ENCODE measurements at regions not wholly inside any gene's neighbourhood (a gene's known extent, or its start where the extent isn't known, plus 50 kb on each side); places are given as distances from the start of the nearest gene placed in this dataset.
"Not testable (repeated sequence)": the region's sequence is repeated elsewhere in the genome, so short reads cannot be mapped to it uniquely, and the experiment has no call there.

DNA sequence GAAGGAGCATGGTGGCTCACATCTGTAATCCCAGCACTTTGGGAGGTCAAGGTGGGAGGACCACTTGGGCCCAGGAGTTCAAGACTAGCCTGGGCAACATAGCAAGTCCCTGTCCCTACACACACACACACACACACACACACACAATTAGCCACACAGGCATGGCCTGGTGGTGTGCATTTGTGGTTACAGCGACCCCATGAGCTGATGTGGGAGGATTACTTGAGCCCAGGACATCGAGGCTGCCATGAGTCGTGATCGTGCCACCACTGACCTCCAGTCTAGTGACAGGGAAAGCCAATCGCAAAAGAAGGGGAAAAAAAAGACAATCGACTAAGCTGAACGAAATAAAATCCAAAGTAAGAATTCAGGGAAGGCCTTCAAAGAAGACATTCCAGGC lies 67.9 kb downstream of the TBX3 start:
- H3K27ac Mint-ChIP-seq = no peak overlapping the region
- CTCF ChIA-PET = no interaction called here

GRCh38 chr12:114614040-114614439 lies 69.9 kb downstream of the TBX3 start:
- H3K4me1 Mint-ChIP-seq = no peaks in the 10 kb centered on the region
- DNase-seq = no peak
- H3K9me3 Mint-ChIP-seq = peaks cover 24% of the 10 kb centered on the region
- H3K27me3 Mint-ChIP-seq = peaks cover 4% of the 10 kb centered on the region
- no peak overlapping the region for H3K27ac Mint-ChIP-seq
- H3K36me3 Mint-ChIP-seq = no peaks in the 10 kb centered on the region
- no peak overlapping the region for H3K4me3 Mint-ChIP-seq
- CTCF ChIA-PET = no interaction called here

More for the DNA sequence above, 67.9 kb downstream of the TBX3 start:
- no peaks in the 10 kb centered on the region for H3K36me3 Mint-ChIP-seq
- H3K4me1 Mint-ChIP-seq = no peaks in the 10 kb centered on the region
- no peak for DNase-seq
- peaks cover 24% of the 10 kb centered on the region for H3K9me3 Mint-ChIP-seq
- H3K27me3 Mint-ChIP-seq = peaks cover 4% of the 10 kb centered on the region
- no peak overlapping the region for H3K4me3 Mint-ChIP-seq

GRCh38 chr12:114612062-114612461 lies 71.9 kb downstream of the TBX3 start:
- H3K27me3 Mint-ChIP-seq = peaks cover 4% of the 10 kb centered on the region
- H3K9me3 Mint-ChIP-seq = peaks cover 17% of the 10 kb centered on the region
- H3K27ac Mint-ChIP-seq = no peak overlapping the region

DNA sequence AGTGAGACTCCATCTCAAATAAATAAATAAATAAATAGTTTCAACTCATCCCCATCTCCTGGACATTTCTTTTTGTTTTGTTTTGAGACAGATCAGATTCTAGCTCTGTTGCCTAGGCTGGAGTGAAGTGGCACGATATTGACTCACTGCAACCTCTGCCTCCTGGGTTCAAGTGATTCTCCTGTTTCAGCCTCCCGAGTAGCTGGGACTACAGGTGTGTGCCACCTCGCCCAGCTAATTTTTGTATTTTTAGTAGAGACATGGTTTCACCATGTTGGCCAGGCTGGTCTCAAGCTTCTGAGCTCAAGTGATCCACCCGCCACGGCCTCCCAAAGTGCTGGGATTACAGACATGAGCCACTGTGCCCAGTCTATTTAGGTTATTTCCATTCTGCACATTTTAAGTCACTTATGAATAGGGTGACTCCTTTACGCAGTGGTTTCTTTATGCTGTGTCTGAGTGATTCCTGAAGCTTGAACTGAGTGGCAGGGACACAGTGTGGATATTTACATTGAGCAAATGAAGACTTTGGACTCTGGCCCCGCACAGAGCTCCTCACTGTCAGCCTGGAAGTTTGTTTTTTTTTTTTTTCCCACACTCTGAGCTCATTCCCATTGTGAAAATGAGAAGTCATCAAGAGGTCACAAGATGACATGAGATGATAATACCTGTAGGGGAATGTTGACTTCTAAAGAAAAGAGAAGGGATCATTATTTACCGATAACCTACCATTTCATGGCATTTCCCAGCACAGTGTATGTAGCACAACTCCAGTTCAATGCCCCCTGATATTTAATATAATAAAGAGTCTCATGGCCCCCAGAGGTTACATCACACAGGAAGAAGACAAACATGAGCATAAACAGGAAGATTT lies 72.6 kb downstream of the TBX3 start:
- Mint-ChIP-seq H3K4me1 (no peaks in the 10 kb centered on the region), H3K27ac (no peak overlapping the region), H3K27me3 (peaks cover 4% of the 10 kb centered on the region), H3K36me3 (no peaks in the 10 kb centered on the region), H3K4me3 (no peak overlapping the region), H3K9me3 (peaks cover 15% of the 10 kb centered on the region)
- no peak for DNase-seq
- CTCF ChIA-PET = interaction anchor here (1.9 kb wide), 1 partner anchor 13 kb away, joined by 8 read pairs; no protein-coding TSS in a partner anchor

More at GRCh38 chr12:114612062-114612461, 71.9 kb downstream of the TBX3 start:
- DNase-seq = no peak
- CTCF ChIA-PET = interaction anchor here (1.9 kb wide), 1 partner anchor 13 kb away, joined by 8 read pairs; no protein-coding TSS in a partner anchor
- Mint-ChIP-seq H3K4me1 (no peaks in the 10 kb centered on the region), H3K4me3 (no peak overlapping the region), H3K36me3 (no peaks in the 10 kb centered on the region)

- H3K9me3 Mint-ChIP-seq = peaks cover 4% of the 10 kb centered on the region
- H3K27me3 Mint-ChIP-seq = peaks cover 4% of the 10 kb centered on the region
- DNase-seq = no peak
- H3K4me1 Mint-ChIP-seq = no peaks in the 10 kb centered on the region
- no peaks in the 10 kb centered on the region for H3K36me3 Mint-ChIP-seq
- H3K27ac Mint-ChIP-seq = no peak overlapping the region
- CTCF ChIA-PET = no interaction called here
- H3K4me3 Mint-ChIP-seq = no peak overlapping the region
These were observed 75.5 kb downstream of the TBX3 start for GRCh38 chr12:114608509-114608908.

GRCh38 chr12:114605918-114606317 lies 78.1 kb downstream of the TBX3 start:
- Mint-ChIP-seq H3K9me3 (no peaks in the 10 kb centered on the region), H3K27me3 (no peaks in the 10 kb centered on the region), H3K36me3 (no peaks in the 10 kb centered on the region), H3K27ac (no peak overlapping the region), H3K4me1 (no peaks in the 10 kb centered on the region), H3K4me3 (no peak overlapping the region)
- CTCF ChIA-PET = no interaction called here
- DNase-seq = no peak

GRCh38 chr12:114604606-114605005 lies 79.4 kb downstream of the TBX3 start:
- Mint-ChIP-seq H3K4me1 (no peaks in the 10 kb centered on the region), H3K36me3 (no peaks in the 10 kb centered on the region), H3K27ac (no peak overlapping the region), H3K9me3 (no peaks in the 10 kb centered on the region), H3K4me3 (no peak overlapping the region), H3K27me3 (no peaks in the 10 kb centered on the region)
- CTCF ChIA-PET = no interaction called here
- no peak for DNase-seq

- not testable (repeated sequence) for H3K27ac Mint-ChIP-seq
These were observed 83.4 kb downstream of the TBX3 start for GRCh38 chr12:114600584-114600983.

GRCh38 chr12:114598111-114598510 lies 85.9 kb downstream of the TBX3 start:
- Mint-ChIP-seq H3K4me3 (no peak overlapping the region), H3K27ac (no peak overlapping the region), H3K9me3 (peaks cover 9% of the 10 kb centered on the region), H3K27me3 (no peaks in the 10 kb centered on the region), H3K4me1 (no peaks in the 10 kb centered on the region), H3K36me3 (no peaks in the 10 kb centered on the region)
- CTCF ChIA-PET = no interaction called here
- DNase-seq = no peak

More at GRCh38 chr12:114600584-114600983, 83.4 kb downstream of the TBX3 start:
- H3K27me3 Mint-ChIP-seq, H3K9me3 Mint-ChIP-seq, CTCF ChIA-PET, DNase-seq, H3K36me3 Mint-ChIP-seq, H3K4me3 Mint-ChIP-seq, H3K4me1 Mint-ChIP-seq: not testable (repeated sequence)

DNA sequence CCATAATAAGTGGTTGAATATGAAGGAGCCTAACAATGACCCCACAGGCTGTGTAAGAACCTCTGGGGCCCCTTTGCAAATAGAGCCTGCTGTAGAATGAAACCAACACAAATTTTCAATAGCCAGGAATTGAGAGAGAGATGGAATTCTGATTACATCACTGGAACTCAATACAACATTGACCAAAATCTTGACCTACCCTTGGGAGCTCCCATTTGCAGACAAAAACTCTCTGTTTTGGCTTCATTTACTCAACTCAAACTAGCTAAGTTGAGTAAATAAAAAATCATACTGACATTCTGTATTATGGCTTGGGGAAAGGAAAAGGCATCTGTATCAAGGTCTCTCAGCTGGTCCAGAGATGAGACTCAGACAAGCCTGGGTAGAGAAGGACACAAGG lies 91.0 kb downstream of the TBX3 start:
- no peak for DNase-seq
- Mint-ChIP-seq H3K27me3 (no peaks in the 10 kb centered on the region), H3K4me1 (no peaks in the 10 kb centered on the region), H3K36me3 (no peaks in the 10 kb centered on the region), H3K4me3 (no peak overlapping the region), H3K9me3 (peaks cover 2% of the 10 kb centered on the region), H3K27ac (no peak overlapping the region)
- CTCF ChIA-PET = no interaction called here

DNA sequence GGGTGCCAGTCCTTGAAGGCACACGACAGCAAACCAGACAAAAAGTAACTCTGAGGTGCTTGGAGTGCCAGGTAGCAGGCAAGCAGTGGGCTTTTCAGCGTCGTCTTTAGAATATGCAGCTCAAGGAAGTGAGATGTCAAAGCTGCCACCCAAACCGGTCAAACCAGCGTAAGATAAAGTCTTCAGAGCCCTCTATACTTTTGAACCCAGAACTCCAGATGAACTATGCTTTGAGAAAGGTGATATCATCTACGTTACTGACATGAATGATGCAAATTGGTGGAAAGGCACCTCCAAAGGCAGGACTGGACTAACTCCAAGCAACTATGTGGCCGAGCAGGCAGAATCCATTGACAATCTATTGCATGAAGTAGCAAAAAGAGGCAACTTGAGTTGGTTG lies 95.9 kb downstream of the TBX3 start:
- CTCF ChIA-PET = no interaction called here
- Mint-ChIP-seq H3K4me1 (no peaks in the 10 kb centered on the region), H3K36me3 (no peaks in the 10 kb centered on the region), H3K4me3 (no peak overlapping the region), H3K9me3 (no peaks in the 10 kb centered on the region), H3K27me3 (no peaks in the 10 kb centered on the region), H3K27ac (no peak overlapping the region)
- no peak for DNase-seq

DNA sequence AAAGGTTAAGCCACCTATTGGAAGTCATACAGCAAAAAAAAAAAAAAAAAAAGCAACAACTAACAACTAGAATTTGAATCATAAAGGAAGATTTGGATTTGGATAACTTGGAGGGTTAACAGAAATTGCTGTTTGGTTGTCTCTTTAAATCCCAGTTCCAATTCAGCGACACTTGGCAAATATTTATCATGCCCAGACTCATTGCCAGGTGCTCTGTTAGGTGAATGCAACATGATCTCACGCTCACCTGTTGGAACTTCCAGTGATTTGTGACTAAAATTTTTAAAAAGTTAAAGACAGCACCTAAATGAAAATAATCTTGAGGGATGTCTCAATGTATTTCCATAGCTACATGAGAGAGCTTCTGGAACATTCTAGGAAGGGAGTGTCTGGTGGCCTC lies 103.7 kb downstream of the TBX3 start:
- no peak overlapping the region for H3K4me3 Mint-ChIP-seq
- no peak for DNase-seq
- H3K36me3 Mint-ChIP-seq = no peaks in the 10 kb centered on the region
- no peaks in the 10 kb centered on the region for H3K27me3 Mint-ChIP-seq
- no peaks in the 10 kb centered on the region for H3K9me3 Mint-ChIP-seq
- CTCF ChIA-PET = no interaction called here
- H3K4me1 Mint-ChIP-seq = no peaks in the 10 kb centered on the region
- no peak overlapping the region for H3K27ac Mint-ChIP-seq

- Mint-ChIP-seq H3K9me3 (no peaks in the 10 kb centered on the region), H3K27ac (no peak overlapping the region), H3K27me3 (no peaks in the 10 kb centered on the region), H3K4me3 (no peak overlapping the region), H3K4me1 (no peaks in the 10 kb centered on the region), H3K36me3 (no peaks in the 10 kb centered on the region)
- DNase-seq = no peak
- CTCF ChIA-PET = no interaction called here
These were observed 104.6 kb downstream of the TBX3 start for GRCh38 chr12:114579389-114579788.

- Mint-ChIP-seq H3K9me3 (no peaks in the 10 kb centered on the region), H3K4me1 (no peaks in the 10 kb centered on the region), H3K27ac (no peak overlapping the region), H3K4me3 (no peak overlapping the region), H3K27me3 (no peaks in the 10 kb centered on the region), H3K36me3 (no peaks in the 10 kb centered on the region)
- DNase-seq = no peak
- CTCF ChIA-PET = no interaction called here
These were observed 121.3 kb downstream of the TBX3 start for GRCh38 chr12:114562654-114563053.

GRCh38 chr12:114555451-114555850 lies 128.5 kb downstream of the TBX3 start:
- H3K27ac Mint-ChIP-seq = no peak overlapping the region
- DNase-seq = no peak
- H3K4me1 Mint-ChIP-seq = no peaks in the 10 kb centered on the region
- CTCF ChIA-PET = no interaction called here
- no peaks in the 10 kb centered on the region for H3K27me3 Mint-ChIP-seq
- H3K9me3 Mint-ChIP-seq = no peaks in the 10 kb centered on the region
- no peaks in the 10 kb centered on the region for H3K36me3 Mint-ChIP-seq
- no peak overlapping the region for H3K4me3 Mint-ChIP-seq

Measured in activated naive CD4-positive, alpha-beta T cell treated with anti-CD3 and anti-CD28 coated beads, Interleukin-2, amount 10 ng/mL, durations not matched to agents 7 days and 5 days (primary cell).